Activated T-cell treated with anti-CD3 and anti-CD28 coated beads, Interleukin-2, amount 50 U/mL, for 48 hours (primary cell): ENCODE measurements at regions not wholly inside any gene's neighbourhood (a gene's known extent, or its start where the extent isn't known, plus 50 kb on each side); places are given as distances from the start of the nearest gene placed in this dataset.

ENCODE experiments used
- DNase-seq, 2 experiments: peaks; one replicate each; pipeline ENCODE4 v3.0.0-alpha.2; 2020

DNA sequence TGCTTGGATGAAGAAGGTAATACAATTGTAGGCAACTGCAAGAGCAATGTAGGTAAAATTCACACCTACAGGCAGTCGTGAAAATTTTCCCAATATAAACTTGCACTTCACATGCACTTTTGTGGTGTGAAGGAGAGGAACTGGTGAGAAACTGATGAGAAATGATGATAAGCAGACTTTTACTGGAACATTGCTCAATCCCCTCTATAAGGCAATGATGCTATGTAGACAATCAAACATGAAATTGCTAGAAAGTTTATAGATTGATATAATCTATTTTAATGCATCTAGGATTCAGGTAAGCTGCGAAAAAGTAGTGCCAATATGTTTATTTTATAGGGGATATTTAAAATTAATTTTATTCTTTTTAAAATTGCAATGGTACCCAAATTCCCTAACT is 802.2 kb downstream of the KCNT2 start:
- no peak for DNase-seq

DNA sequence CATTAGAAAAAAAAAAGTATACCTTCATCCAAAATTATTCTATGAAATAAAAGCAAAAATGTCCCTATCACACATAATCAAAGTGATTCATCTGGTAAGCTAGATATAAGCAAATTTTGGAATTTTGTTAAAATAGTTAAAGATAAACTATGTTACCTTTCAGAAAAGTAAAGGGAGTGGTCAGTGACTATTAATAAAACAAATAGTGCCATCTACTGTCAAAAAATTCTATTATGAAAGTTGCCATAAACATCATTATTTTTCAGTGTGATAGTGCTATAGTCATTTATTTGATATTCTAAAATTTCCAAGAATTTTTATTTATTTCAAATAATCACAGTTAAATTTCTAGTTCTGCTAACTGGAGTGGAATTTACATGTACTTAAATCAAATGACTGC is 803.7 kb downstream of the KCNT2 start:
- no peak for DNase-seq

DNA sequence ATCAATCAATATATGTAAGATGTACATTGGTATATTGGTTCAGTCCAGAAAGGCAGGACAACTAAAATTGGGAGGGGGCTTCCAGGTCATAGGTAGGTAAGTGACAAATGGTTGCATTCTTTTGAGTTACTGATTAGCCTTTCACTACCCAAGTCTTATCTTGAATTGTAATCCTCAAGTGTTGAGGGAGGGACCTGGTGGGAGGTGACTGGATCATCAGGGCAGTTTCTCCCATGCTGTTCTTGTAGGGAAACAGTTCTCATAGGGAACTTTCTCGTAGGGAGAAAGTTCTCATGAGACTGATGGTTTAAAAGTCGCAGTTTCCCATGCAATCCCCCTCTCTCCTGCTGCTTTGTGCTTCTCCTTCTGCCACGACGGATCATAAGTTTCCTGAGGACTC is 809.2 kb downstream of the KCNT2 start:
- DNase-seq, result no peak

DNA sequence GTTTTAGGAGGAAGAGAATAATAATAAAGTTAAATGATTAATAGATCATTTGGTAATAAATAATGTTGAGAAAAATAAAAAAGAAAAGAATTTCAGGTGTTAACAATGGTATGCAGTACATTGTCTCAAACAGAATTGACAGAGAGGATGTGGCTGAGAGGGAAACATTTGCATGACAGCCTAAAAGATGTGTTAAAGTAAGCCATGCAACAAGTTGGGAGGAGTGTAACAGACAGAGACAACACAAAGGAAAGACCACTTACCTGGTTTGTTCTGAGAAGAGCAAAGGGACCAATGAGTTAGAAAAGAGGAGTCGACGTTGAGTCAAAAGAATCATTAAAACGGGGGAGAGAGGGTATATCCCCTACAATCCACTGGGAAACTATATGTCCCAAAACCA is 814.0 kb downstream of the KCNT2 start:
- no peak for DNase-seq

DNA sequence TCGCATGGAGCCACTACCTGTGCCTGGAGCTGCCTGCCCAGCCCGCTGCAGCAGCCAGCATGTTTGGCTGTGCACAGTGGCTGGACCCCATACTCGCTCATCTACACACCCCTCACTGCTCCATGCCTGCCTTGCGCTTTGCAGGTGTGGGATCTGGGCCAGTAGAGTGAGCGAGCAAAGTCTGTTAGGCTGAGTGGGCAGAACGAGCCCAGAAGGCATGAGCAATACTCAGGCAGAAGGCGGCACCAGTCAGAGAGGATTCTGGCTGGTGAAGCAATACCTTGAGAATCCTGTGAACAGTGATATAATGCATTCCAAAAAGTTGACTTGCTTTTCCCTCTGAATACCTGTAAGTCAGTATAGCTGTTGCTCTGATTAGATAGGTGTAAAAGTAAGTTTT is 816.4 kb downstream of the KCNT2 start:
- DNase-seq, result no peak

DNA sequence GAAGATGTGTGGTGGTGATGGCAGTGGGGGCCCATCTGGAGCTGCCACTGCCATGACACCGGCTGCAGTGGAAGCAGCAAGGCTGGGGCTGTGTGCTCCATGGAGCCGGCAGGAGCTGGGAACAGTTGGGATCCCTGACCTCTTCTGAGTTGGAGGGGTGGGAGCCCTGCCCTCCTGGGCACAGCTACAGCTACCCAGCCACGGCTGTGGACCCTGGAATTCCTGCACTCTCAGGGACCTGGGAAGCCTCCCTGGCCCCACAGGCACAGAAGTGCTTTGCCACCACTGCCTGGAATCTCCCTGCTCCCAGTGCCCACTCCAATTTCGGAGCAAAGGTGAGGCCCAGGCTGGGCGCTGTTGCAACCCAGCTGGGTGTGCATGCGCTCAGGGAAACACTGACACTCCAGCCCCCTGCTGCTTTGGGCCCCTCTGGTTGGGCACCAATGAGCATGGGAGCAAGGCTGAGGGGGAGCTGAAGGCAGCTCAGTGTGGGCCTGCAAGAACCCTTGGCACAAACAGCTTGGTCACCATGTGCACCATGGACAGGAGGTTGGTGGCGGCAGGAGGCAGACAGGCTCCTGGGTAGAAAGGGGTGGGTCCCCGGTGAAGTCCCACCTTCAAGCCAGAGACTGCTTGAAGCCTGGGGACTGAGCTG is 817.6 kb downstream of the KCNT2 start:
- DNase-seq, result no peak

DNA sequence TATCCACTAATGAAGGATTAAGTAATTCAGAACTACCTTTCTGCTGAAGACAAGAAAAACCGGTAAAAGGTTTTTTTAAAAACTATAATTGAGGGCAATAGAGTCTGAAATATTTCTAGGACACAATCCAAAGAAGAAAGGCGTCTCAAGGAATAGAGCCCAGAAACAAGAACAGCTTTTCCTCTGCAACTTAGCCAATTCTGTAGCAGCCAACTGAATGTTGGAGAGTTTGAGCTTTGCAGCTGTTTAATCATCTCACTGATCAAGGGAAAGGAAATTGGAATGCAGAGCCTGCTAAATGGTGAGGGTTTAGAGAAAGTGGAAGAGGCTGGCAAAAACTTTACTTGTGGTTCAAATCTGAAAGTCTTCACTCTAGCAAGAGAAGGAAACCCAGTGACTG is 818.9 kb downstream of the KCNT2 start:
- no peak for DNase-seq

DNA sequence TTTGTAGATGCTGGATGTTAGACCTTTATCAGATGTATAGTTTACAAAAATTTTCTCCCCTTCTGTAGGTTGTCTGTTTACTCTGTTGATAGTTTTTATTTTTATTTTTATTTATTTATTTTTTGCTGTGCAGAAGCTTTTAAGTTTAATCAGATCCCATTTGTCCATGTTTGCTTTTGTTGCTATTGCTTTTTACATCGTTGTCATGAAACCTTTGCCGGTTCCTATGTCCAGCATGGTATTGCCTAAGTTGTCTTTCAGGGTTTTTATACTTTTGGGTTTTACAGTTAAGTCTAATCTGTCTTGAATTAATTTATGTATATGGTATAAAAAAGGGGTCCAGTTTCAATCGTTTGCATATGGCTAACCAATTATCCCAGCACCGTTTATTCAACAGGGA is 819.5 kb downstream of the KCNT2 start:
- no peak for DNase-seq

DNA sequence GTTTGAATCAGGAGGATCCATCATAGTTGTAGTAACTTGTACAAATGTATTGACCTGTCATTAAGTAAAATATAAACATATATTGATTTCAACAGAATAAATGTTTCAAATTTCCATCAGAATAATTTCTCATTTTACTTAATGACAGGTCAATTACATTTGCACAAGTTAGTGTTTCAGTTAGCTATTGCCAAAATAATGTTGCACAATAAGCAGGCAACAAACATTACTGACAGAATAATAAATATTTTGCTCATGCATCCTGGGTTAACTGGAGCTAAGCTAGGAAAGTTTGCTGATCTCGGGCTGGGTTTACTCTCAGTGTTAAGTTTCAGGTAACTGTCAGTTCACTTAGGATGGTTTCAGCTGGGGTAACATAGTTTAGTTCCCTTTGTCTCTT is 822.4 kb downstream of the KCNT2 start:
- no peak for DNase-seq

DNA sequence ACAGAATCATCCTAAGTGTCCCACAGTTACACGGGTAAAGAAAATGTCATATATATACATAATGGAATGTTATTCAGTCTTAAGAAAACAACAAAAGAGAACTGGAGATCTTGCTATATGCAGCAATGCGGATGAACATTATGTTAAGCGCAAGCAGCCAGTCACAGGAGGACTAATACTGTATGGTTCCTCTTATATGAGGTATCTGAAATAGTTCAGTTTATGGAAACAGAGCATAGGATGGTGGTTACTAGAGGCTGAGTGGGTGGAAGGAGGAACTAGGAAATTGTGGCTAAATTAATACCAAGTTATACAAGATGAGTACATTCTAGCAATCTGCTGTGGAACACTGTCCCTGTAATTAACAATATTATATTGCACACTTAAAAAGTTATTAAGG is 834.3 kb downstream of the KCNT2 start:
- DNase-seq, result no peak

DNA sequence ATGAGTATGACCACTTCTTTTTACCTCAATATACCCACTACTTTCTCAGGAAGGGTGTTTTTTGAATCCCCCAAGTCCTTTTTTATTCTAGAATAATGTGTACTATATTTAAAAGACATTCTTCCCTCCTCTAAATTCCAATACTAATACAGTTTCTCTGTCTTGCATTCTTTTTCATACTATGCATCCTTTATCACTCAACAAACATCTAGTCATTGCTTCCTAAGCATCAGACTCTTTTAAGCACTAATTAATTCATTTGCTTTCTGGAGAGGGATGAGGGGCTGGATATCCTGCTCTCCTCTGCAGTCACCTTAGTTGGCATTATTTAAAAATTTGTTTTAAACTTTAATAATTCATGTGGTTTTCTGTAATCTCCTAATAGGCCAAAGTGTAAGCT is 838.8 kb downstream of the KCNT2 start:
- no peak for DNase-seq

DNA sequence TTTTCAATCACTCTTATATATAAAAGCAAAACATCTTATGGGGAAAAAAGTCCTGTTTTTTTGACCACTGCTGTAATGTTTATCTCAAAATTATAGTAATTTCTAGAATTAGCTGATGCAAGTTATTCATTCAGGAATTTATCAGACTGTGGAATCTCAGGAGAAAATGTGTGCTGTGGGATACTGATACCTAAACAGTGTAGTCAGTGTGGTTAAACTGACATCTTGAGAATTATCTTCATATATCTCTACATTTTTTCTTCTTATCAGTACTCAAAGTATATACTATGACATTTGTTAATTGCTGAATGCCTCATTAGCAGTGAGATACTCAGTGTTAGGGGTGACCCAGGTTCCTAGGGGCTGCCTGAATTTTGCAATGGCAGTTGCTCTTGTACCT is 839.3 kb downstream of the KCNT2 start:
- DNase-seq, result no peak

DNA sequence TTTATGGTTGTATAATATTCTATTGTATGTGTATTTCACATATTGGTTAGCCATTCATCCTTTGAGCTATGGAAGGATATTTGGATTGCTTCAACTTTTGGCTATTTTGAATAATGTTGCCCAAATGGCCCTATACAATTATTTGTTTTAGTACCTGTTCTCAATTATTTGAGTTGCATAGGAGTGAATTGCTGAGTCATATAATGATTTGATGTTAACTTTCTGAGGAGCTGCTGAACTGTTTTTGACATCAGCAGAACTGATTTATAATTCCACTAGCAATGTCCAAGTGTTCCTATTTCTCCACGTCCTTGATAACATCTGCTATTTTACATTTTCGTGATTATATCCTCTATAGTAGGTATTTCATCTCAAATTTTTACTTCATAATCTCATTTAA is 839.9 kb downstream of the KCNT2 start:
- no peak for DNase-seq

DNA sequence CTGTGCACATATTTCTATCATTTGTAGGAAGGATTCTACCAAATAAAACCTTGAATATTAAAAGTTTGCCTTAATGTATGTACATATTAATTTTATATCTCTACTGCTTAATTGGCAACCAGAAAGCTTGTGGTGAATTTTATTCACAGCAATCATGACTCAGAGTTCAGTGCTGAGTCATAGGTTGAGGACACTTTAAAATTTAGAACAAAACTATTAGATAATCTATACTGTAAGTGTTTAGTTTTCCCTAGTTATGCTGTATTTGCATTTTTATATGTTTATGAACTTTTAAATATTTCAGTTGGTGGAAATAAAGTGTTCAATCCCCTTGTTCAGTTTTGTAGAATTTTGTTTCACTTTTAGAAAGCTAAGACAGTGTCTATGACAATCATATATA is 841.5 kb downstream of the KCNT2 start:
- DNase-seq, result no peak

DNA sequence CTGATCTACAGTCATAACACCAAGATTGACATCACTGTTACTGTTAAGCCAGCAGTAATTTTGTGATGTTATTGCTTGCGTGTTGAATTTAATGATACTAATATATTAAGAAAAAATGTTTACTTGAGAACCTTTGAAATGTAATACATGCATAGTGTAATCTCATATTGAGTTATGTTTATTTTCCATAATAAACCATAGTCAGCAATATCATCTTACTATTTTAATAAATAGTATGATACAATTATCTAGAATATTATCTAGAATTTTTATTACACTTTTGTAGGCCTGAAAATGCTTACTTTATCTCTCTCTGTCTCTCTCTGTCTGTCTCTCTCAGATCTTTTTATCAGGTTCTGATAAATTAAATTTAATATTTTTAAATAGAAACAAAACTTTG is 843.1 kb downstream of the KCNT2 start:
- DNase-seq, result no peak

DNA sequence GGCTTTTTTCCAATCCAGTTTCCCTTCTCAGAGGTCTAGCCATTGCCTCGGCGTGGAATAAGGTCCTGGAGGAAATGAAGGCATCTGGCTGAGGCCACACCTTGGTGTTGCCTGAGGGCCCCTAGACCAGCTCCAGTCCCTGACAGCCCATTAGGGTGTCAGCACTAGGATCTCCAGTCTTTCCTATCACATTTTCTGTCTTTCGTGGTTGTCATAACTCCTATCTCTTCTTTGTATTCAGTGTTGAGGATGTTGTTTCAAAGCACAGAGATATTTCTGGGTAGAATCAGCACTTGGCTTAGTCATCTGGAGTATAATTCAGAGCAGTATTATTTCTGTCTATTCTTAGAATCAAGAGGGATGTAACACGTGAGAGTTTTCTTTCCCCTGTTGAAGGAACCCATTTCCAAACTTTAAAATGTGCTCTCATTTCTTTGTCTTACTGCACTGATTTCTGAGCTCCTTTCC is 844.3 kb downstream of the KCNT2 start:
- no peak for DNase-seq

DNA sequence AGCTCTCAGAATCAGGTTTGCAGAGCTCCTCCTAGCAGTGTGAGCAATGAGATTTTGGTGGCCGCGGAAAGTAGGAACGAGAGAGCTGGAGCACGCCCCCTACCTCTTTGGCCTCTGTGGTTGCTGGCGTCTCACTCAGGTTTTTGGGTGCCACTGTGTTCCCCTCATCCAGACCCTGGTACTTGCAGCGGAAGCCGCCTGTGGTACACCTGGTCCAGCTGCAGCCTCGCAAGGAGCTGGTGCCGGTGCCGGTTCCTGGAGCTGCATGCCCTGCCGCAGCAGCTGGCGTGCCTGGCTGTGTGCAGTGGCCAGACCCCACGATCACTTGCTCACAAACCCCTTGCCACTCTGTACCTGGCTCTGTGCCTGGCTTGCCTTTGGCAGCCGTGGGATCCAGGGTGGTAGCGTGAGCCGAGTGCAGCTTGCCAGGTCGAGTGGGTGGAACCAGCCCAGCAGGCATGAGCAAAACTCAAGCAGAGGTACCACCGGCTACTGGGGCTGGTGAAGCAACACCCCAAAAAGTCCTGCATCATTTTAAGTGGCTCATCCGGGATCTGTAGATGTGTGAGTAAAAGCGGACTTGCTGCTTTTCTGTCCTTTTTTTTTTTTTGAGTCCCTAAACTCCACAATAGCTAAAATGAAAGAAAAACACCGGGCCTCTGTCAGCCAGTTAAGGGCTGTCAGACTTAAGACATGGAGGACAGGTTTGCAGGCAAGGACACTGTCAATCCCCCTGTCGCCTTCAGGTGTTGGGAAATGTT is 844.9 kb downstream of the KCNT2 start:
- no peak for DNase-seq

DNA sequence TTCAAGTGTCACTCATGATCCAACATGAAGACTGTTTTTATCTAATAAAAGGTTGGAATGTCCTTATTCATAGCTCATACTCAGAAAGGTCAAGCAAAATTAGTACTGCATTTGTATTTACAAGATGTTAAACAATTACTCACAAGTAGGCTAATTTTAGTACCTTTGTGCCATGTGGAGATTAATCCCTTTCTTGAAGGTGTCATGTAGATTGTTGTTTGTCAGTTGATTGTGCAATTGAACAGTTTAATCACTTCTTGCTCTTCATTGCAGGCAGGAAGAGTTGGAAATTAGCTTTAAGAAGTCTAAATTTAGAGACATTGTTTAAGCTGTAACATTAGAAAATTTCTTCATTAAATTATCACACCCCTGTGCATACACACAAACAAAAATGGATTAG is 847.1 kb downstream of the KCNT2 start:
- DNase-seq, result no peak

DNA sequence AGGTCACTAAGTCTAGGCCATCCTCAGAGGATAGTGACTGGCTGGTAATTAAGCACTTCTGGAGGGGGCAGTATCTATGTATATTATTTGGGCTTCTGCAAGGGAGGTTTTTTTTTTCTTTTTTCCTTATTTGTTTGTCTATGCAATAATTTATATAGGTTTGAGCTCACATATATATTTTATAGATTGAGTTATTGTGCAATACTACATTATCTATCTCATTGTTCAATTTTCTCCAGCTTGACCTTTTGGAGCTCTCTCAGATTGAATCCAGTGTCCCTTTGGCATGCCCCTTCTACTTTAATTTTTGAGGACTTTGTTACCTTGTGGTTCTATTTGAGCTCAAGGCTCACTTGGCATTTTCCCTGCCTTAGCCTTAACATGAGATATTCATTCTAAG is 852.1 kb downstream of the KCNT2 start:
- DNase-seq, result no peak

DNA sequence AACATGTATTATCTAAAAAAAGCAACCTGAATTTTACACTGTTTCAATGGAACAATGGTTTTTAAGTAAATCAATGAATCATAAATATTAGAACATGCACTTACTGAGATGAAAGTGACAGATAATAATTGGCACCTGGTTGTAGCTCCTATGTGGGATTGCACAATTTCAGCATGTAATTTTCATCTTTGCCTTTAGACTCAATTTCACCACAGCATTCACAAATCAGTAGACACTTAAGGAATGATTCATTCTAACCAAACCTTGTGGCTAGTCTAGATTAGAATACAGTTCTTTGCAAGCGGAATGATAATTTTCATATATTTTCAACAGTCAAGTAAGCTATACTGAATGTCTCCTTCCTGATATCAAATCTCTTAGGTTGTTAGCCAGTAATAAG is 853.4 kb downstream of the KCNT2 start:
- DNase-seq, result no peak

DNA sequence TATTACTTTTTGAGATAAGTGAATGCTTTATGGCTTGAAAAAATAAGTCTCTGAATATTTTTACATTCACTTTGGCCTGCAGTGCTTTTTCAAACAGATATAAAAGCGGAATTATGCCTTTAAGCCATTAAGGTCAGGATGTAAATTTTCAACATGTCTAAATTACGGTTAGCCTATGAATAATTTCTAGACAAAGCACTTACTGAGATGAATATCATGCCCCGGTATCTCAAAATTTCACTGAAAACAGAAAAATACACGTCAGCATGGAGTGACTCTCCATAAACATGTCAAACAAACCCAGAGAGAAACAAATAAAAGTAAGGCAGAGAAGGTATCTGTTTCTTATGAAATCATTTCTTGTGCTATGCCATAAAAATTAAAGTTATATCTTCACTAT is 853.9 kb downstream of the KCNT2 start:
- DNase-seq, result no peak

DNA sequence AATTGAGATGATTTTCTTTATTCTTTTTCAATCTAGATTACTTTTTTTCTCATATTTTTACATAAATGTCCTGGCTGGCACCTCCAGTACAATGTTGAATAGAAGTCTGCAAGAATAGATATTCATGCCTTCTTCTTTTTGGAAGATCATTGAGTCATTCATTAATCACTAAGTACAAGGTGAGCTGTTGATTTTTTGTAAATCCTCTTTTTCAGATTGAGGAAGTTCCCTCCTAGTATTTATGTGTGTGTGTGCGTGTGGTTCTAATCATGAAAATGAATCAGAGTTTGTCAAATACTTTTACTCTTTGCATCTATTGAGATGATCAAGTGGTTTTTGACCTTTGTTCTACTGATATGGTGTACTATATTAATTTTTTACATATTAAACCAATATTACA is 859.3 kb downstream of the KCNT2 start:
- DNase-seq, result no peak

DNA sequence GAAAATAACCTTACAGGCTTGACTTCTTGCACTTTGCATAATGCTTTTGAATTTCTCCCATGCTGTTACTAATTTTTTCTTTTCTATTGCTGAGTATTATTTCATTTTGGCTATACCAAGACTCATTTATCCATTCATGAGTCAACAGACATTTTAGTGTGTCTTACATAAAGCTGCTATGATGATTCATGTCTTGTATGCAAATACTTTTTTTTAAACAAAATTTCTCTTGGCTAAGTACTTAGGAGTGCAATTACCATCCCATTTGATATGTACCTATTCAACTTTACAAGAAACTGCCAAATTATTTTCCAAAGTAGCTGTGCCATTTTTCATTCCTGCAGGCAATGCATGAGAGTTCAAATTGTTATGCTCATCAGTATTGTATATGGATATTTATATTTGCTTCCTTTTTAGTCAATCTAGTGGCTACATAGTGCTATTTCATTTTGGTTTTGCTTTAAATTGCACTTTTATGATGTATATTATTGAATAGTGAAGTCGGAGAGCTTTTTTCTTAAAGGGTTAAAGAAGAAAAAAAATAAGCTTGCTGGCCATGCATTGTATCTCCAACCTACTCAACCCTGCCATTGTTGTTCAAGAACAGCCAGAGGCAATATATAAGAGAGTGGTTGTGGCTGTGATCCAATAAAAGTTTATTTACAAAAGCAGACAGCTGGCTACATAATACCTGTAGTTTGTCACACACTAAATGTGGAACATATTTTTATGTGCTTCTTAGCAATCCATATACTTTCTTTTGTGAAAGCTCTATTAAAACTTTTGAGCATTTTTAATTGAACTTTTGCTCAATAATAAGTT is 862.8 kb downstream of the KCNT2 start:
- no peak for DNase-seq

DNA sequence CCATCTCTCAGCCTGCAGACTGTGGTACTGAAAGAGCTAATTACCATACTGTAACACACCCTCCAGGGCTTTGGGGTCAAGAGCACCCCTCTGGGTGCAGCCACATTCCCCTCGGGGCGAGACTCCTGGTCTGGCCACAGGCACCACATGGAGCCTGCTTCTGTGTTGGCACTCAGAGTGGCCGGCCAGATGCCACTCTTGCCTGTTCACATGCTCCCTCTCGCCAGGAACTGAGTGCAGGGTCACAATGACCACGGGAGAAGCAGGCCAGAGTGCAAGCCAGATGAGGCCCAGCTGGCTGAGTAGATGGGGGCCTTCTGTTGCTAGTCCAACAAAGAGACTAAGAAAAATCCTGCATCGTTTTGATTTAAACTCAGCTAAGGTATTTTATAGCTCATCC is 864.0 kb downstream of the KCNT2 start:
- no peak for DNase-seq
